ENCODE measurements at regions not wholly inside any gene's neighbourhood (a gene's known extent, or its start where the extent isn't known, plus 50 kb on each side); places are given as distances from the start of the nearest gene placed in this dataset.

DNA sequence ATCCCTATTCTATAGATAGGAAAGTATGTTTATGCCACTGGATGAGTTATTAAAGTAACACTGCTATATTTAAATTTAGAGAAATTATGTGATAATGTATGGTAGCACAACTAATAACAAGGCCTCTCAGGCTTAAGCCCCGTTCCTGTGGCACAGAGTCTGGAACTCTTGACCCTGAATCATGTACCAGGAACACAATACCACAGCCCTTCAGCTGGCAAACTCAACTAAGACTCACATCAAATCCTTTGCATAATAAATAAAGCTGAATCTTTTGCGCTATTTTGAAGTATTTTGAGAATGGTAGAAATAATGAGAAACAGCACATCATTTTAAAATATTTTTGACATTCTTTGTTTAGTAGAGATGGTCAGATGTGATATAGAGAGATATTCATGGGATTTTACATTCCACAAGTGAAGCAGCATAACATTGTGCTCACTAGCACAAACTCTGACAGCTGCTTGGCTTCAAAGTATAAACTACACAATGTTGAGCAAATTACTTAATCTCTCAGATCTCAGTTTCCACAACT is 478.4 kb upstream of the FAM241A start:
- CTCF ChIA-PET: no interaction called here
- no peaks in the 10 kb centered on the region for H3K36me3 ChIP-seq (ENCODE audit: control insufficient read depth, insufficient read depth, low read length)

More for the DNA sequence above, 478.4 kb upstream of the FAM241A start:
- H2AK5ac ChIP-seq (ENCODE audit: low read depth, low read length): no peak overlapping the region
- H3K4me1 ChIP-seq (ENCODE audit: control insufficient read depth, insufficient read depth, low read length): no peaks in the 10 kb centered on the region
- BruUV-seq (replicated peaks): no TSS peak
- in situ Hi-C loops (cut with MboI; ENCODE audit: low sequenced_read_pairs) (no loop called here), intact Hi-C loops (cut with micrococcal nuclease) (no loop called here), dilution Hi-C loops (cut with HindIII; ENCODE audit: low sequenced_read_pairs, unreplicated experiment) (no loop called here)
- H4K20me1 ChIP-seq (ENCODE audit: insufficient read depth, low read length): no peaks in the 10 kb centered on the region
- H4K8ac ChIP-seq (ENCODE audit: low read depth in 2 of 2, low read length in 2 of 2): no peak overlapping the region
- no peak overlapping the region for H4K5ac ChIP-seq (ENCODE audit: low read depth, low read length)
- H3K4ac ChIP-seq (ENCODE audit: low read depth, low read length): no peak overlapping the region
- no peak overlapping the region for H2BK20ac ChIP-seq (ENCODE audit: low read depth, low read length)
- POLR2A ChIA-PET (ENCODE audit: unreplicated experiment): no interaction called here
- TF ChIP-seq USF2 (IDR thresholded peaks at IDR 0.05; ENCODE audit: low read depth, low read length): no peak
- no peak overlapping the region for H3K18ac ChIP-seq (ENCODE audit: low read depth, low read length)
- H2AFZ ChIP-seq (replicated peaks; ENCODE audit: low read length, poor library complexity): no peak overlapping the region
- H2BK120ac ChIP-seq (ENCODE audit: low read depth, low read length): no peak overlapping the region
- H2AK9ac ChIP-seq (replicated peaks; ENCODE audit: low read depth, low read length, poor library complexity): no peak overlapping the region
- H3K79me1 ChIP-seq (ENCODE audit: low read depth in 1 of 2, low read length in 2 of 2): no peaks in the 10 kb centered on the region
- H3K14ac ChIP-seq (replicated peaks; ENCODE audit: low read depth, low read length): no peak overlapping the region
- H3K9me1 ChIP-seq (ENCODE audit: insufficient read depth, low read length): no peaks in the 10 kb centered on the region
- no peak overlapping the region for H4K91ac ChIP-seq (ENCODE audit: insufficient read depth, low read depth, low read length)
- H3K4me3 ChIP-seq (ENCODE audit: insufficient read depth, low read depth, low read length): no peak overlapping the region
- no peak overlapping the region for H2BK5ac ChIP-seq (ENCODE audit: low read depth, low read length, poor library complexity, severe bottlenecking)
- no peak overlapping the region for H3K27ac ChIP-seq (ENCODE audit: insufficient read depth, low read length)
- no peak for ATAC-seq (ENCODE audit: low read depth)
- H3K9me3 ChIP-seq (ENCODE audit: control insufficient read depth, insufficient read depth, low read length): no peaks in the 10 kb centered on the region
- no peaks in the 10 kb centered on the region for H3K27me3 ChIP-seq (ENCODE audit: control insufficient read depth, insufficient read depth, low read length)
- H2BK15ac ChIP-seq (ENCODE audit: low read depth, low read length): no peak overlapping the region
- H3K9ac ChIP-seq (ENCODE audit: low read depth, low read length): no peak overlapping the region
- DNase-seq: no peak
- no peak overlapping the region for H3K4me2 ChIP-seq (ENCODE audit: low read depth, low read length)
- no peak overlapping the region for H3K56ac ChIP-seq (ENCODE audit: extremely low read depth, insufficient read depth, low read length)
- WGBS, 2 experiments (ENCODE audit: extremely low coverage in 2 of 2, insufficient read length in 1 of 2): no CpG with 5 or more reads among the region's 2 CpGs
- H3K23ac ChIP-seq (ENCODE audit: low read depth, low read length): no peak overlapping the region

Data from IMR-90 (cell line).